ENCODE measurements at regions not wholly inside any gene's neighbourhood (a gene's known extent, or its start where the extent isn't known, plus 50 kb on each side); places are given as distances from the start of the nearest gene placed in this dataset.
A peak's percentile ranks its signal among the peaks of the same experiment; 100 is the strongest.

- Mint-ChIP-seq H3K27me3 (peaks cover 10 to 12% of the 10 kb centered on the region in 2 donors), H3K4me1 (no peaks in the 10 kb centered on the region), H3K4me3 (no peak overlapping the region), H3K27ac (no peak overlapping the region), H3K36me3 (no peaks in the 10 kb centered on the region), H3K9me3 (no peaks in the 10 kb centered on the region)
- no peak for DNase-seq
- no peak for ATAC-seq (replicated peaks)
Measured at GRCh38 chr3:70753572-70753971, 441.1 kb upstream of the MDFIC2 start.

DNA sequence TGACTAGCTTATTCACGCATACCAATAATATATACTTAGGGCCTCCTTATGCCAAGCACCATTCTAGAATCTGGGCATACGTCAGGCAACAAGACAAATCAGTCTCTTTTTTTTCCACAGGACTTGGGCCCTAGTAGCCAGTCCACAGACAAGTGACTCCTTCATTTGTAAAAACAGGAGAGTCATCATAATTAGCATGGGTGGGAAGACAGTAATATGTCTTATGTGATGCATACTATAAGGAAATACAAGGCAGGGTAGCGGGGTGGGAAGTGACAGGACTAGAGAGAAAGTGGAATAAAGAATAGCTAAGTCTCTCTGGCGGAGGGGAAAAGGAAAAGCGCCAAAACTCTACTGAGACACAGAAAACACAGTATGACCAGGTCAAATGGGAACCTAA lies 439.6 kb upstream of the MDFIC2 start:
- no peak overlapping the region for H3K4me3 Mint-ChIP-seq
- ATAC-seq (replicated peaks) (no peak), DNase-seq (no peak)
- H3K36me3 Mint-ChIP-seq = no peaks in the 10 kb centered on the region
- no peaks in the 10 kb centered on the region for H3K9me3 Mint-ChIP-seq
- no peaks in the 10 kb centered on the region for H3K4me1 Mint-ChIP-seq
- H3K27me3 Mint-ChIP-seq = peaks cover 14 to 24% of the 10 kb centered on the region in 2 donors
- H3K27ac Mint-ChIP-seq = no peak overlapping the region

DNA sequence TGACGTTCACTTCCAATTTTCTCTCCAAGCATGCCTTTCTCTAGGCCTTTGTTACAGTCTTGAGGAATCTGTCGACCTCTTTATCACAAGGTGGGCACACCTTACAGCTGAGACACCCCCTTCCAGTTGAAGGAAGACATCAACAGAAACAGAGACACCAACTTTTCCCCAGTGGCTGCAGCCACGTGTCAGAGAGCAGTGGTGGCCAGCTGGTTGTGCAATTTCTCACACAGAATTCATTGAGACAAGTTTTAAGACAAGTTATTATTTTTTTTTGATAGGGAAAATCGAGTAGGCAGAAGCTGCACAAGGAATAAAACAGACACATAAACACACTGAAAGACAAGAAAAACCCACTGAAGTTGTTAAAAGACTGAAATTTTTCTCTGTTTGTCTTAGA lies 436.7 kb upstream of the MDFIC2 start:
- no peak overlapping the region for H3K4me3 Mint-ChIP-seq
- DNase-seq (no peak), ATAC-seq (replicated peaks) (no peak)
- H3K9me3 Mint-ChIP-seq = no peaks in the 10 kb centered on the region
- H3K36me3 Mint-ChIP-seq = no peaks in the 10 kb centered on the region
- H3K27ac Mint-ChIP-seq = no peak overlapping the region
- no peaks in the 10 kb centered on the region for H3K4me1 Mint-ChIP-seq
- H3K27me3 Mint-ChIP-seq = peaks cover 21 to 24% of the 10 kb centered on the region in 2 donors

DNA sequence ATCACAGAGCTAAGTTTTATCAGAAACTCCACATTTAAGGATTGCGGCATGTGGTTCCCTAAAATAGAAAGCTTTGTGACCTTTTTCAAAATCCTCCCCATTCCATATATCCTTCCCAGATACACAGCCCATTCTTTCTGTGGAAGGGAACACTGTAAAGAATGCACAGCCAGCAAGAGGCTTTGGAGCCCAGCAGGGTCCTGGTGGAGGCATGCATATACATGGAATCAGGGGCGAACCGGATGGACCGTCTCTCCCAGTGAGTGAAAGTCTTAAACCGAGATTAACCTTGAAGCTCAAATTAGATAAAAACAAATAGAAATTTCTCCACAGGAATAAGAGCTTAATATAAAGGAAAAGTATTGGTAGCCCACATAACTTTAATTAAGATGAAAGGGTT lies 436.2 kb upstream of the MDFIC2 start:
- Mint-ChIP-seq H3K4me1 (no peaks in the 10 kb centered on the region), H3K36me3 (no peaks in the 10 kb centered on the region), H3K27ac (no peak overlapping the region), H3K4me3 (no peak overlapping the region), H3K9me3 (no peaks in the 10 kb centered on the region), H3K27me3 (peaks cover 21 to 26% of the 10 kb centered on the region in 2 donors)
- no peak for ATAC-seq (replicated peaks)
- DNase-seq = no peak

DNA sequence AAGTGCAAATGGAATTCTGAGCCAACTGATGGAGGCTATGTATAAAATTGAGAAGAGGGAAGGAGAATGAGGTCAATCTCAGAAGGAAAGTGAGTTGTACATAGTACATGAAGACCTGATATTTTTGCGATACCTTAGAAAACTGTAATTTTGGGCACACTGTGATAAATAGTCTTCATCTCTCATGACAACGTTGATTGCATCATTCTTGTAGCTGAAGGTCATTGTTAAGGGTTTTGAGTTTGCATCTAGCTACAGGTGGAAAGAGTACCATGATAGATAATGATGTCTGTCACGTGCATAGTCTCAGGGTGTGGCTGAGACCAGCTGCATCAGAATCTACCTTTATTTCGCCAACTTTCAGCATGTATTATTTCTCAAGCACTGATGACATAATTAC lies 435.4 kb upstream of the MDFIC2 start:
- Mint-ChIP-seq H3K4me1 (no peaks in the 10 kb centered on the region), H3K27ac (no peak overlapping the region), H3K4me3 (no peak overlapping the region), H3K27me3 (peaks cover 21 to 28% of the 10 kb centered on the region in 2 donors), H3K9me3 (no peaks in the 10 kb centered on the region), H3K36me3 (no peaks in the 10 kb centered on the region)
- ATAC-seq (replicated peaks) = no peak
- DNase-seq = no peak

DNA sequence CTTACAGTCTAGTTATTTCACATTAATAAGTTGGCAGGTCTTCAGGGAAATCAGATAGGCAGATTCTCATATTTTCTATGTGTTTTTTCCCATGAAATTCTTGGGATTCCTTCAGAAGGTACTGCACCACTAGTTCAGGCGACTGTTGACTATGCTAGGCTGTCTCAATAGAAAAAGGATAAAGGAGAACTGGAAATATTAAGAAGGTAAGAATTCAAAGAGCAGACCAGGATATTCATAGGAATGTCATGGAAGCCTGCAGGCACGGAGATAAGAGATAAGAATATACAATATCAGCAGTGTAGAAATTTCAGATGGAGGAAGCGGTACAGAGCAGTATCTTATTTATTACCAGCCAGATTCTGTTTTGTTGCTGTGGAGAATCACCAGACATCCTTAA lies 432.1 kb upstream of the MDFIC2 start:
- DNase-seq (no peak), ATAC-seq (replicated peaks) (no peak)
- Mint-ChIP-seq H3K27ac (no peak overlapping the region), H3K4me1 (no peaks in the 10 kb centered on the region), H3K9me3 (no peaks in the 10 kb centered on the region), H3K4me3 (no peak overlapping the region), H3K27me3 (peaks cover 18% of the 10 kb centered on the region in 2 donors), H3K36me3 (no peaks in the 10 kb centered on the region)

DNA sequence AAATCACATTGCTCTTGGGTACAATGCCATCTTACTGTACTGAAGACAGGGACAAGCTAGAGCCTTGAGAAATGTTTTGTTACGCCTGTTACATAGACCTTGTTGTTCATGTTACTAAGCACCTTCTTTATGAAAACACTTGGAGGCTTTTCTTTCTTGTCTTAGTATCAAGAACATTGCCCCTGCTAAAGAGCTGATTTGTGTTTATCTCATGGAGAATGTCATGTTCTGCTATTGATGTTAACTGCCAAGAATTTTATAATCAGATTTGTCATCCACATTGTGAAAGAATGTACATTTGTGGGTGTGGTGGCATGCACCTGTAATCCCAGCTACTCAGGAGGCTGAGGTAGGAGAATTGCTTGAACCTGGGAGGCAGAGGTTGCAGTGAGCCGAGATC lies 431.3 kb upstream of the MDFIC2 start:
- ATAC-seq (replicated peaks) = no peak
- H3K4me3 Mint-ChIP-seq = no peak overlapping the region
- H3K27ac Mint-ChIP-seq = no peak overlapping the region
- DNase-seq = no peak
- peaks cover 13 to 18% of the 10 kb centered on the region in 2 donors for H3K27me3 Mint-ChIP-seq
- no peaks in the 10 kb centered on the region for H3K9me3 Mint-ChIP-seq
- H3K4me1 Mint-ChIP-seq = no peaks in the 10 kb centered on the region
- H3K36me3 Mint-ChIP-seq = no peaks in the 10 kb centered on the region

DNA sequence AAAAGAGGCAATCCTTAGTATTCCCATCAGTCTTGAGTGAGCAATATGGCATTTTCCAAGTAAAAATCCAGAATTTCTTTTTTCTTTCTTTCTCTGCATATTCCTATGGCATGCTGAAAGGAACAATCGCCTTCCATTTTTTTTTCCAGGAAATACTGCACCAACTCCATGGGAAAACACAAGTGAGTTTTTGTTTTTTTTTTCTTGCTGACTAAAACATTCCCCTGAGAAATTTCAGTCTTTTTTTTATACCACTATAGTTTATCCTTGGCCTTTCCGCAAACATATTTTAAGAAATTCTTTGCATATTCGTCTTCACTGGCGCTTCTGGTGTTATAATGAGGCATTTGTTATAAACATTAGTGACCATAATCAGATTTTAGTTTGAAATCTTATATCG lies 429.6 kb upstream of the MDFIC2 start:
- Mint-ChIP-seq H3K9me3 (no peaks in the 10 kb centered on the region), H3K27me3 (peaks cover 4 to 7% of the 10 kb centered on the region in 2 donors), H3K27ac (no peak overlapping the region), H3K4me3 (no peak overlapping the region), H3K4me1 (peaks cover 6 to 12% of the 10 kb centered on the region in 2 donors), H3K36me3 (no peaks in the 10 kb centered on the region)
- DNase-seq (no peak), ATAC-seq (replicated peaks) (no peak)

DNA sequence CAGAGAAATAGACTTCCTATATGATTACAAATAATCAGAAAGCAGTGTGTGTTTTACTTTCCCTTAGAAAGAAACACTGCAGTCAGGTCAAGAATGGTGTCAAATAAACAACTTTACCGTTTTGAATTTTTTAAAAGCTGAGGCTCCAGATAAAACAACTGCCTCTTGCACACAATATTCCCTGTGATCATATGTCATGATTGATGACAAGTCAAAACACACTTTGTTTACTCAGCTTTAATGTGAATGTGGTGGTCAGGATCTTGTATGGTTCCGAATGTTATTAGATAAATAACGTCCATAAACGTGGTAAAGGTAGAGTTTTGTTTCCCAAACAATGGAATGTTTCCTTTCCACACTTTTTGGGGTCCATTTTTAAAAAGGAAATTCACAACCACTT lies 428.4 kb upstream of the MDFIC2 start:
- Mint-ChIP-seq H3K9me3 (no peaks in the 10 kb centered on the region), H3K27me3 (peaks cover 4 to 7% of the 10 kb centered on the region in 2 donors), H3K36me3 (no peaks in the 10 kb centered on the region), H3K27ac (no peak overlapping the region), H3K4me3 (no peak overlapping the region), H3K4me1 (peaks cover 6 to 12% of the 10 kb centered on the region in 2 donors)
- no peak for DNase-seq
- no peak for ATAC-seq (replicated peaks)

DNA sequence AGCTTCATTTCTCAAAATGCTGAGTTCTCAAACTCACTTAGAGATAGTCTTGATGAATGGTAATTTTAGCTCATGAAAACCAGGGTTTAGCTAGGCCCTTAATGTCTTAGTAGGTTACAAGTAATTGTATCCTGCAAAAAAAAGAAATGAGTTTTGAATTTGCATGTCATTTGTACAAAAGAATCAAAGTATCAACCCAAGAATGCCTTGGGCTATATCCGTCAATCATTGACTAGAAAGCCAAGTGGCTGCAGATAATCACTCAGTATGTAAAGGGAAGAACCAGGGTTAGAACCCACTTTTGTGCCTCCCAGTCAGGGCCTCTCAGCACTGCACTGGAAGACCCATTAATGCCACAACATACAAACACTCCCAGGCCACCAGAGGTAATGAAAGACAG lies 427.6 kb upstream of the MDFIC2 start:
- peaks cover 6 to 12% of the 10 kb centered on the region in 2 donors for H3K4me1 Mint-ChIP-seq
- H3K36me3 Mint-ChIP-seq = no peaks in the 10 kb centered on the region
- no peak overlapping the region for H3K4me3 Mint-ChIP-seq
- H3K27ac Mint-ChIP-seq = no peak overlapping the region
- ATAC-seq (replicated peaks) (no peak), DNase-seq (no peak)
- H3K9me3 Mint-ChIP-seq = no peaks in the 10 kb centered on the region
- H3K27me3 Mint-ChIP-seq = peaks cover under 1 to 4% of the 10 kb centered on the region in 2 donors

DNA sequence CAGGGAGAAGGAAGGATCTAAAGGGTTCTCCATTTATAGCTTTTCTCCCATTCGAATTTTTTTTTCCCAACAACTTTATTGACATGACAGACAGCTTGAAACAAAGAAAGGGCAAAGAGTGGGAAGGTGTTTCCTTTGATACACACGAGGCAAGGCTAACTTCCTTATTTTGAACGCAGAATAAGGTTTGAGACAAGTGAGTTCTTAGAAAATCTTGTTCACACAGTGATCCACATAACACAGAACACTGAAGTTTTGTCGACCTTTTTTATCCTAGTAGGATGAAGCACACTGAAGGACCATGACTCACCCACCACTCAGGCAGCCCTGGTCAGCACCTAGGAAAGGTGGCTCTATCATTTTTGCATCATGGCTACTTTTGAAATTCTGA lies 425.8 kb upstream of the MDFIC2 start:
- H3K36me3 Mint-ChIP-seq = no peaks in the 10 kb centered on the region

GRCh38 chr3:70737666-70738290 lies 425.3 kb upstream of the MDFIC2 start:
- peak overlapping the region in 1 of 2 donors; percentile 15 for H3K4me3 Mint-ChIP-seq
- H3K36me3 Mint-ChIP-seq = no peaks in the 10 kb centered on the region
- DNase-seq (no peak), ATAC-seq (replicated peaks) (peak; percentile 45 to 50)
- H3K9me3 Mint-ChIP-seq = no peaks in the 10 kb centered on the region
- no peak overlapping the region for H3K27ac Mint-ChIP-seq
- H3K27me3 Mint-ChIP-seq = peaks cover 0 to 15% of the 10 kb centered on the region in 2 donors
- peaks cover 6 to 12% of the 10 kb centered on the region in 2 donors for H3K4me1 Mint-ChIP-seq

More for the DNA sequence above, 425.8 kb upstream of the MDFIC2 start:
- no peak overlapping the region for H3K27ac Mint-ChIP-seq
- H3K4me3 Mint-ChIP-seq = peak overlapping the region in 1 of 2 donors; percentile 15
- H3K4me1 Mint-ChIP-seq = peaks cover 6 to 12% of the 10 kb centered on the region in 2 donors
- H3K27me3 Mint-ChIP-seq = peaks cover 0 to 12% of the 10 kb centered on the region in 2 donors
- peak; percentile 80 to 83 for ATAC-seq (replicated peaks)
- DNase-seq = no peak
- no peaks in the 10 kb centered on the region for H3K9me3 Mint-ChIP-seq

GRCh38 chr3:70736009-70736408 lies 423.6 kb upstream of the MDFIC2 start:
- ATAC-seq (replicated peaks) = no peak

DNA sequence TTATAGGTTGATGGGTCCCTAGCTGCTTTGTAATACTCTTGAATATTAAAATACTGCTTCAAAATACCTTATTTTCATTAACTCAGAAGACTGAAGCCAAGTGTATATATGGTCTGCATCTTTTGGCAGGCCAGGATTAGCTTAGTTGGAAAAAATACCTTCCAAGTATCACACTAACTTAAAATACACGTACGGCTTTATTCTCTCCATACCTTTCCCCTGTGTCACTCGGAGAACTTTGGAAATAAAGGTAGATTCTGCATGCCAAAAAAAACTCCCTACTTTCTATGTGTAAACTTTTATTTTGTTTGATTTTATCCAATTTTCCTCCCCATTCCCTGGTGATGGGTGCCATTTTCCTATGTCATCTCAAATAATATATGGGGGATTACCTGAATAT lies 422.3 kb upstream of the MDFIC2 start:
- Mint-ChIP-seq H3K36me3 (no peaks in the 10 kb centered on the region), H3K27me3 (peaks cover 3 to 20% of the 10 kb centered on the region in 2 donors), H3K4me1 (peaks cover 6 to 12% of the 10 kb centered on the region in 2 donors), H3K27ac (no peak overlapping the region), H3K9me3 (no peaks in the 10 kb centered on the region), H3K4me3 (no peak overlapping the region)
- no peak for ATAC-seq (replicated peaks)
- DNase-seq = no peak

More at GRCh38 chr3:70736009-70736408, 423.6 kb upstream of the MDFIC2 start:
- Mint-ChIP-seq H3K27me3 (peaks cover 3 to 20% of the 10 kb centered on the region in 2 donors), H3K4me1 (peaks cover 6 to 12% of the 10 kb centered on the region in 2 donors), H3K9me3 (no peaks in the 10 kb centered on the region), H3K36me3 (no peaks in the 10 kb centered on the region), H3K27ac (no peak overlapping the region), H3K4me3 (no peak overlapping the region)
- no peak for DNase-seq

GRCh38 chr3:70731046-70731445 lies 418.6 kb upstream of the MDFIC2 start:
- H3K4me1 Mint-ChIP-seq = no peaks in the 10 kb centered on the region
- H3K27me3 Mint-ChIP-seq = peaks cover 3 to 20% of the 10 kb centered on the region in 2 donors
- H3K9me3 Mint-ChIP-seq = no peaks in the 10 kb centered on the region
- no peaks in the 10 kb centered on the region for H3K36me3 Mint-ChIP-seq
- no peak for ATAC-seq (replicated peaks)
- DNase-seq = no peak
- no peak overlapping the region for H3K4me3 Mint-ChIP-seq
- H3K27ac Mint-ChIP-seq = no peak overlapping the region
